PC-9 (cell line): ENCODE measurements at regions not wholly inside any gene's neighbourhood (a gene's known extent, or its start where the extent isn't known, plus 50 kb on each side); places are given as distances from the start of the nearest gene placed in this dataset.

ENCODE experiments used
- BruUV-seq: library from RNA; stranded (reverse); fragments of 400-500 nt; replicated peaks from 2 replicates; lab custom pipeline; 2021; lab: Mats Ljungman, UMichigan
- CTCF ChIA-PET: fragments of 300-600 bp; sonication (Branson Sonifier 250); formaldehyde crosslinking; loops from one replicate; lab custom pipeline; 2022; ENCODE audit warnings: antibody characterized with exemption; lab: Charles Lee
- POLR2A ChIA-PET: fragments of 300-600 bp; sonication (Branson Sonifier 250); formaldehyde crosslinking; loops from one replicate; lab custom pipeline; 2022; ENCODE audit warnings: antibody characterized with exemption; ENCODE audit not compliant: unreplicated experiment; lab: Charles Lee
- DNase-seq, 2 experiments: peaks; one replicate each; pipeline versions ENCODE4 v3.0.0 to v3.0.0-alpha.2; 2015 to 2022; ENCODE audit warnings: mixed read lengths in 1 of 2
- H2AFZ ChIP-seq: fragments of 200-600 bp; sonication (generic); 2 replicates; pipeline ENCODE4 v1.8.1; 2017; ENCODE audit warnings: antibody characterized with exemption
- H3F3A ChIP-seq: fragments of 200-600 bp; sonication (generic); 2 replicates; pipeline ENCODE4 v1.8.1; 2017; ENCODE audit warnings: antibody characterized with exemption, mild to moderate bottlenecking, low read depth; ENCODE audit not compliant: insufficient read depth
- H3K27ac ChIP-seq: fragments of 200-600 bp; sonication (generic); 2 replicates; pipeline ENCODE4 v1.6.1; 2016; ENCODE audit warnings: mixed run types
- H3K27me3 ChIP-seq: fragments of 200-600 bp; sonication (generic); 2 replicates; pipeline ENCODE4 v1.6.1; 2016; ENCODE audit warnings: low read depth, mixed run types; ENCODE audit not compliant: insufficient read depth
- H3K36me3 ChIP-seq: fragments of 200-600 bp; sonication (generic); 2 replicates; pipeline ENCODE4 v1.6.1; 2016; ENCODE audit warnings: low read depth, mixed run types
- H3K4me1 ChIP-seq: fragments of 200-600 bp; sonication (generic); replicated peaks from 2 replicates; pipeline ENCODE4 v1.6.1; 2016; ENCODE audit warnings: mixed run types; ENCODE audit not compliant: insufficient read depth
- H3K4me2 ChIP-seq: fragments of 200-600 bp; sonication (generic); 2 replicates; pipeline ENCODE4 v1.6.1; 2017; ENCODE audit warnings: mixed run types
- H3K4me3 ChIP-seq: fragments of 200-600 bp; sonication (generic); 2 replicates; pipeline ENCODE4 v1.6.1; 2016; ENCODE audit warnings: mixed run types
- H3K79me2 ChIP-seq: fragments of 200-600 bp; sonication (generic); 2 replicates; pipeline ENCODE4 v1.6.1; 2017; ENCODE audit warnings: low read depth, mixed run types
- H3K9me2 ChIP-seq: fragments of 200-600 bp; sonication (generic); 2 replicates; pipeline ENCODE4 v1.8.1; 2017; ENCODE audit warnings: mild to moderate bottlenecking; ENCODE audit not compliant: insufficient read depth
- H3K9me3 ChIP-seq: fragments of 200-600 bp; sonication (generic); 2 replicates; pipeline ENCODE4 v1.8.1; 2016; ENCODE audit warnings: low read depth; ENCODE audit not compliant: insufficient read depth
- H4K20me1 ChIP-seq: fragments of 200-600 bp; sonication (generic); 2 replicates; pipeline ENCODE4 v1.8.1; 2017; ENCODE audit not compliant: insufficient read depth
- CTCF ChIP-seq: fragments of 200-600 bp; sonication (generic); conservative IDR thresholded peaks from 2 replicates; pipeline ENCODE4 v1.6.1; 2017; ENCODE audit warnings: mixed run types, antibody characterized with exemption, mild to moderate bottlenecking, moderate library complexity
- EZH2 ChIP-seq: fragments of 200-600 bp; sonication (generic); IDR thresholded peaks from 2 replicates; pipeline ENCODE4 v1.8.0; 2017; ENCODE audit warnings: antibody characterized with exemption, low read depth
- intact Hi-C: fragments of 100-400 bp; cut with micrococcal nuclease; formaldehyde crosslinking; loops from one replicate; pipeline ENCODE4 v1.10.0; 2022; ENCODE audit not compliant: unreplicated experiment

- BruUV-seq = no TSS peak
- Histone ChIP-seq H3K79me2 (no peaks in the 10 kb centered on the region), H3F3A (no peaks in the 10 kb centered on the region), H3K4me3 (no peak overlapping the region), H3K4me1 (no peaks in the 10 kb centered on the region), H2AFZ (no peak overlapping the region), H3K9me3 (no peaks in the 10 kb centered on the region), H3K36me3 (no peaks in the 10 kb centered on the region), H3K4me2 (no peak overlapping the region), H4K20me1 (no peaks in the 10 kb centered on the region), H3K9me2 (no peaks in the 10 kb centered on the region; the same call in 1 of the 2 replicates), H3K27ac (no peak overlapping the region), H3K27me3 (no peaks in the 10 kb centered on the region)
- POLR2A ChIA-PET = interaction anchor here (0.7 kb wide), 2 partner anchors 147 to 303 kb away, joined by 3 to 4 read pairs; no protein-coding TSS in a partner anchor
- intact Hi-C loops = no loop called here
- CTCF ChIA-PET = no interaction called here
- DNase-seq = peak in 1 of 2 experiments; percentile 18
- TF ChIP-seq CTCF (no peak), EZH2 (no peak)
Observed at GRCh38 chr5:27592231-27592630, 553.8 kb upstream of the CDH9 start.

- no peak overlapping the region for H2AFZ ChIP-seq
- no peaks in the 10 kb centered on the region for H4K20me1 ChIP-seq
- no peak overlapping the region for H3K27ac ChIP-seq
- TF ChIP-seq CTCF (no peak), EZH2 (no peak)
- no peaks in the 10 kb centered on the region for H3K4me1 ChIP-seq
- no peak overlapping the region for H3K4me3 ChIP-seq
- no peaks in the 10 kb centered on the region; the same call in 1 of the 2 replicates for H3K9me2 ChIP-seq
- H3K27me3 ChIP-seq = no peaks in the 10 kb centered on the region
- ChIA-PET CTCF (no interaction called here), POLR2A (no interaction called here)
- no peaks in the 10 kb centered on the region for H3K79me2 ChIP-seq
- H3F3A ChIP-seq = no peaks in the 10 kb centered on the region
- BruUV-seq = no TSS peak
- intact Hi-C loops = no loop called here
- DNase-seq = no peak
- H3K4me2 ChIP-seq = no peak overlapping the region
- no peaks in the 10 kb centered on the region for H3K9me3 ChIP-seq
- no peaks in the 10 kb centered on the region for H3K36me3 ChIP-seq
Observed at GRCh38 chr5:27590503-27590902, 552.1 kb upstream of the CDH9 start.

GRCh38 chr5:27578279-27578678 is 539.9 kb upstream of the CDH9 start:
- H3K27ac ChIP-seq = no peak overlapping the region
- H3K79me2 ChIP-seq = no peaks in the 10 kb centered on the region
- no peaks in the 10 kb centered on the region for H3F3A ChIP-seq
- intact Hi-C loops = no loop called here
- H3K27me3 ChIP-seq = no peaks in the 10 kb centered on the region
- ChIA-PET POLR2A (interaction anchor here (0.7 kb wide), 1 partner anchor 1868 kb away, joined by 3 read pairs; no protein-coding TSS in a partner anchor), CTCF (no interaction called here)
- H3K9me2 ChIP-seq = no peaks in the 10 kb centered on the region
- TF ChIP-seq EZH2 (no peak), CTCF (no peak)
- no peak for DNase-seq
- H3K4me2 ChIP-seq = no peak overlapping the region
- no peaks in the 10 kb centered on the region for H3K36me3 ChIP-seq
- no peaks in the 10 kb centered on the region for H4K20me1 ChIP-seq
- no TSS peak for BruUV-seq
- no peak overlapping the region for H2AFZ ChIP-seq
- H3K9me3 ChIP-seq = no peaks in the 10 kb centered on the region
- H3K4me3 ChIP-seq = no peak overlapping the region
- H3K4me1 ChIP-seq = no peaks in the 10 kb centered on the region
